ENCODE measurements at regions not wholly inside any gene's neighbourhood (a gene's known extent, or its start where the extent isn't known, plus 50 kb on each side); places are given as distances from the start of the nearest gene placed in this dataset.
"Not testable (repeated sequence)": the region's sequence is repeated elsewhere in the genome, so short reads cannot be mapped to it uniquely, and the experiment has no call there.

- DNase-seq (ENCODE audit: low spot score) = no peak
Measured at GRCh38 chr3:89628856-89629670, 521.6 kb downstream of the EPHA3 start.

GRCh38 chr3:89635137-89635536 is 527.7 kb downstream of the EPHA3 start:
- no peak for DNase-seq (ENCODE audit: low spot score)

GRCh38 chr3:89644716-89645115 is 537.3 kb downstream of the EPHA3 start:
- no peak for DNase-seq (ENCODE audit: low spot score)

- DNase-seq (ENCODE audit: low spot score) = no peak
Measured at GRCh38 chr3:89649431-89649830, 542.0 kb downstream of the EPHA3 start.

GRCh38 chr3:89654031-89654430 is 546.6 kb downstream of the EPHA3 start:
- DNase-seq (ENCODE audit: low spot score) = no peak

GRCh38 chr3:89656388-89656787 is 549.0 kb downstream of the EPHA3 start:
- DNase-seq (ENCODE audit: low spot score) = no peak

- DNase-seq (ENCODE audit: low spot score) = no peak
Measured at GRCh38 chr3:89679686-89680085, 572.3 kb downstream of the EPHA3 start.

GRCh38 chr3:89682556-89682955 is 575.1 kb downstream of the EPHA3 start:
- DNase-seq (ENCODE audit: low spot score) = no peak

GRCh38 chr3:89685731-89686130 is 578.3 kb downstream of the EPHA3 start:
- no peak for DNase-seq (ENCODE audit: low spot score)

GRCh38 chr3:89690646-89691045 is 583.2 kb downstream of the EPHA3 start:
- peak; percentile 9 for DNase-seq (ENCODE audit: low spot score)

- DNase-seq (ENCODE audit: low spot score) = no peak
Measured at GRCh38 chr3:89692601-89693000, 585.2 kb downstream of the EPHA3 start.

- no peak for DNase-seq (ENCODE audit: low spot score)
Measured at GRCh38 chr3:89697321-89697916, 590.0 kb downstream of the EPHA3 start.

- DNase-seq (ENCODE audit: low spot score) = no peak
Measured at GRCh38 chr3:89698208-89698830, 590.9 kb downstream of the EPHA3 start.

GRCh38 chr3:89699229-89699628 is 591.8 kb downstream of the EPHA3 start:
- DNase-seq (ENCODE audit: low spot score) = no peak

GRCh38 chr3:89699771-89700170 is 592.4 kb downstream of the EPHA3 start:
- no peak for DNase-seq (ENCODE audit: low spot score)

- no peak for DNase-seq (ENCODE audit: low spot score)
Measured at GRCh38 chr3:89702404-89702803, 595.0 kb downstream of the EPHA3 start.

- no peak for DNase-seq (ENCODE audit: low spot score)
Measured at GRCh38 chr3:89713196-89713595, 605.8 kb downstream of the EPHA3 start.

- DNase-seq (ENCODE audit: low spot score) = no peak
Measured at GRCh38 chr3:89714237-89714636, 606.8 kb downstream of the EPHA3 start.

GRCh38 chr3:89740080-89740880 is 632.9 kb downstream of the EPHA3 start:
- DNase-seq (ENCODE audit: low spot score) = no peak

- no peak for DNase-seq (ENCODE audit: low spot score)
Measured at GRCh38 chr3:89740881-89741177, 633.4 kb downstream of the EPHA3 start.

GRCh38 chr3:89742546-89742945 is 635.1 kb downstream of the EPHA3 start:
- DNase-seq (ENCODE audit: low spot score) = no peak

GRCh38 chr3:89747541-89748278 is 640.3 kb downstream of the EPHA3 start:
- not testable (repeated sequence) for DNase-seq (ENCODE audit: low spot score)

Data from iPS-NIHi11 (cell line).